ENCODE measurements at regions not wholly inside any gene's neighbourhood (a gene's known extent, or its start where the extent isn't known, plus 50 kb on each side); places are given as distances from the start of the nearest gene placed in this dataset.

GRCh38 chr17:72361892-72362291 lies 241.1 kb downstream of the SOX9 start:
- no peaks in the 10 kb centered on the region for H3K79me2 ChIP-seq (ENCODE audit: control insufficient read depth, insufficient read depth, low read length)
- TF ChIP-seq EZH2 (IDR thresholded peaks at IDR 0.05; ENCODE audit: low read length, missing control alignments): no peak
- TF ChIP-seq, protein P1, sequence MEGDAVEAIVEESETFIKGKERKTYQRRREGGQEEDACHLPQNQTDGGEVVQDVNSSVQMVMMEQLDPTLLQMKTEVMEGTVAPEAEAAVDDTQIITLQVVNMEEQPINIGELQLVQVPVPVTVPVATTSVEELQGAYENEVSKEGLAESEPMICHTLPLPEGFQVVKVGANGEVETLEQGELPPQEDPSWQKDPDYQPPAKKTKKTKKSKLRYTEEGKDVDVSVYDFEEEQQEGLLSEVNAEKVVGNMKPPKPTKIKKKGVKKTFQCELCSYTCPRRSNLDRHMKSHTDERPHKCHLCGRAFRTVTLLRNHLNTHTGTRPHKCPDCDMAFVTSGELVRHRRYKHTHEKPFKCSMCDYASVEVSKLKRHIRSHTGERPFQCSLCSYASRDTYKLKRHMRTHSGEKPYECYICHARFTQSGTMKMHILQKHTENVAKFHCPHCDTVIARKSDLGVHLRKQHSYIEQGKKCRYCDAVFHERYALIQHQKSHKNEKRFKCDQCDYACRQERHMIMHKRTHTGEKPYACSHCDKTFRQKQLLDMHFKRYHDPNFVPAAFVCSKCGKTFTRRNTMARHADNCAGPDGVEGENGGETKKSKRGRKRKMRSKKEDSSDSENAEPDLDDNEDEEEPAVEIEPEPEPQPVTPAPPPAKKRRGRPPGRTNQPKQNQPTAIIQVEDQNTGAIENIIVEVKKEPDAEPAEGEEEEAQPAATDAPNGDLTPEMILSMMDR (conservative IDR thresholded peaks at IDR 0.05 in 1 of 2, IDR thresholded peaks at IDR 0.05 in 1 of 2; ENCODE audit: low read depth in 1 of 2, low read length in 2 of 2): no peak
- H4K20me1 ChIP-seq (ENCODE audit: control insufficient read depth, extremely low read depth, insufficient read depth, low read length): no peaks in the 10 kb centered on the region
- no peak overlapping the region for H3K4me2 ChIP-seq (ENCODE audit: extremely low read depth, insufficient read depth, low read length)
- H3K4me1 ChIP-seq (ENCODE audit: control insufficient read depth, extremely low read depth, insufficient read depth, low read length): peaks cover 4% of the 10 kb centered on the region
- no peak overlapping the region for H2AFZ ChIP-seq (ENCODE audit: low read length)
- H3K27ac ChIP-seq (ENCODE audit: insufficient read depth, low read length): peak overlapping the region; percentile 18
- no peaks in the 10 kb centered on the region for H3K27me3 ChIP-seq (ENCODE audit: control insufficient read depth, insufficient read depth, low read length)
- no peaks in the 10 kb centered on the region for H3K36me3 ChIP-seq (ENCODE audit: control insufficient read depth, insufficient read depth, low read length)
- peak in 1 of 2 donors; percentile 74 for DNase-seq (ENCODE audit: low read depth in 2 of 2)
- H3K9ac ChIP-seq (ENCODE audit: insufficient read depth, low read length): no peak overlapping the region
- H3K4me3 ChIP-seq (replicated peaks in 1 of 4; ENCODE audit: control extremely low read depth in 1 of 4, insufficient read depth in 1 of 4, low read depth in 3 of 4, low read length in 4 of 4): no peak overlapping the region
- no peaks in the 10 kb centered on the region for H3K9me3 ChIP-seq (ENCODE audit: control insufficient read depth, insufficient read depth, low read depth, low read length)

DNA sequence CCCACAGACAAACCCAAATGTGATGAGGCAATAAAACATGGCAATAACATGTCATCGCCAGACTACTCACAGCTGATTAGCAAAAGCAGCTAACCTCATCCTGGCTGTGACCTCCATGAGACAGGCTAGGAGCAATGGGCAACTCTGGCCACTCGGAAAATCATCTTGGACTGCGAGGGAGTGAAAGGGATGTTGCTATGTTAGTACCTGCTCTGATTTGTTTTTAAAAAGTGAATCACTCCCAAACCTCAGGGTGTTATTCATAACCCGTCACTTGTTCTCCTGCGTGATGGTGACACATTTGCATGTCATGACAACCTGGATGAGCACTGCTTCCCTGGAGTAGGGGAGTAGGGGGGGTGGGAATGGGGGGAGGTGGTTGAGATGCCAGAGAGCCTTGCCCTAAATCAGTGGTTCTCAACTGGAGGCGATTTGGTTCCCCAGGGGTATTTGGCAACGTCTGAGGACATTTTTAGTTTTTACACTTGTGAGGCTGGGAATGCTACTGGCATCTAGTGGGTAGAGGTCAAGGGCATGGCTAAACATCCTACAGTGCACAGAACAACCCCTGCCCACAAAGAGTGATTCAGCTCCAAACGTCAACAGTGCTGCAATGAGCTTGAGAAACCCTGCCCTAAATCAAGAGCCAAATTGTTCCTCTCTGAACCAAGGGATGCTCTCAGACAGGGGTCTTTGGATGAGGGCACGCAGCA lies 241.7 kb downstream of the SOX9 start:
- H2AFZ ChIP-seq (ENCODE audit: low read length): no peak overlapping the region
- peaks cover 4% of the 10 kb centered on the region for H3K4me1 ChIP-seq (ENCODE audit: control insufficient read depth, extremely low read depth, insufficient read depth, low read length)
- no peaks in the 10 kb centered on the region for H3K9me3 ChIP-seq (ENCODE audit: control insufficient read depth, insufficient read depth, low read depth, low read length)
- no peaks in the 10 kb centered on the region for H3K27me3 ChIP-seq (ENCODE audit: control insufficient read depth, insufficient read depth, low read length)
- no peaks in the 10 kb centered on the region for H3K36me3 ChIP-seq (ENCODE audit: control insufficient read depth, insufficient read depth, low read length)
- peak overlapping the region; percentile 51 for H3K27ac ChIP-seq (ENCODE audit: insufficient read depth, low read length)
- no peaks in the 10 kb centered on the region for H4K20me1 ChIP-seq (ENCODE audit: control insufficient read depth, extremely low read depth, insufficient read depth, low read length)
- peak; percentile 89 to 90 for DNase-seq (ENCODE audit: low read depth in 2 of 2)
- H3K4me2 ChIP-seq (ENCODE audit: extremely low read depth, insufficient read depth, low read length): no peak overlapping the region
- no peak overlapping the region for H3K4me3 ChIP-seq (replicated peaks in 1 of 4; ENCODE audit: control extremely low read depth in 1 of 4, insufficient read depth in 1 of 4, low read depth in 3 of 4, low read length in 4 of 4)
- TF ChIP-seq, protein P1 (conservative IDR thresholded peaks at IDR 0.05 in 1 of 2, IDR thresholded peaks at IDR 0.05 in 1 of 2; ENCODE audit: low read depth in 1 of 2, low read length in 2 of 2): no peak
- TF ChIP-seq EZH2 (IDR thresholded peaks at IDR 0.05; ENCODE audit: low read length, missing control alignments): no peak
- no peak overlapping the region for H3K9ac ChIP-seq (ENCODE audit: insufficient read depth, low read length)
- H3K79me2 ChIP-seq (ENCODE audit: control insufficient read depth, insufficient read depth, low read length): no peaks in the 10 kb centered on the region

GRCh38 chr17:72363089-72363610 lies 242.3 kb downstream of the SOX9 start:
- Histone ChIP-seq H3K4me3 (replicated peaks in 1 of 4; ENCODE audit: control extremely low read depth in 1 of 4, insufficient read depth in 1 of 4, low read depth in 3 of 4, low read length in 4 of 4) (no peak overlapping the region), H3K79me2 (ENCODE audit: control insufficient read depth, insufficient read depth, low read length) (no peaks in the 10 kb centered on the region), H3K4me1 (ENCODE audit: control insufficient read depth, extremely low read depth, insufficient read depth, low read length) (peaks cover 4% of the 10 kb centered on the region), H3K27me3 (ENCODE audit: control insufficient read depth, insufficient read depth, low read length) (no peaks in the 10 kb centered on the region), H3K9me3 (ENCODE audit: control insufficient read depth, insufficient read depth, low read depth, low read length) (no peaks in the 10 kb centered on the region), H3K4me2 (ENCODE audit: extremely low read depth, insufficient read depth, low read length) (no peak overlapping the region), H3K36me3 (ENCODE audit: control insufficient read depth, insufficient read depth, low read length) (no peaks in the 10 kb centered on the region), H3K9ac (ENCODE audit: insufficient read depth, low read length) (no peak overlapping the region), H4K20me1 (ENCODE audit: control insufficient read depth, extremely low read depth, insufficient read depth, low read length) (no peaks in the 10 kb centered on the region), H3K27ac (ENCODE audit: insufficient read depth, low read length) (peak overlapping the region; percentile 51), H2AFZ (ENCODE audit: low read length) (no peak overlapping the region)
- no peak for DNase-seq (ENCODE audit: low read depth in 2 of 2)
- TF ChIP-seq EZH2 (IDR thresholded peaks at IDR 0.05; ENCODE audit: low read length, missing control alignments): no peak
- TF ChIP-seq, protein P1 (conservative IDR thresholded peaks at IDR 0.05 in 1 of 2, IDR thresholded peaks at IDR 0.05 in 1 of 2; ENCODE audit: low read depth in 1 of 2, low read length in 2 of 2): no peak

Data from fibroblast of lung (primary cell).